ENCODE measurements at regions not wholly inside any gene's neighbourhood (a gene's known extent, or its start where the extent isn't known, plus 50 kb on each side); places are given as distances from the start of the nearest gene placed in this dataset.

GRCh38 chr6:108744996-108745395 lies 103.2 kb upstream of the ARMC2 start:
- no peaks in the 10 kb centered on the region for H3K9me3 ChIP-seq
- no peak for TF ChIP-seq CTCF (IDR thresholded peaks at IDR 0.05; ENCODE audit: low read depth, low read length)
- no peaks in the 10 kb centered on the region for H3K4me1 ChIP-seq
- no peak overlapping the region for H3K4me3 ChIP-seq (ENCODE audit: low read depth, low read length)
- no peaks in the 10 kb centered on the region for H3K36me3 ChIP-seq
- DNase-seq: no peak
- H3K27me3 ChIP-seq: no peaks in the 10 kb centered on the region

- H3K4me1 ChIP-seq: no peaks in the 10 kb centered on the region
- no peaks in the 10 kb centered on the region for H3K9me3 ChIP-seq
- H3K4me3 ChIP-seq (ENCODE audit: low read depth, low read length): no peak overlapping the region
- no peaks in the 10 kb centered on the region for H3K27me3 ChIP-seq
- no peaks in the 10 kb centered on the region for H3K36me3 ChIP-seq
- no peak for DNase-seq
- TF ChIP-seq CTCF (IDR thresholded peaks at IDR 0.05; ENCODE audit: low read depth, low read length): no peak
These were observed 102.4 kb upstream of the ARMC2 start for GRCh38 chr6:108745664-108746336.

GRCh38 chr6:108746366-108746765 lies 101.9 kb upstream of the ARMC2 start:
- Histone ChIP-seq H3K36me3 (no peaks in the 10 kb centered on the region), H3K4me1 (no peaks in the 10 kb centered on the region), H3K27me3 (no peaks in the 10 kb centered on the region), H3K9me3 (no peaks in the 10 kb centered on the region), H3K4me3 (ENCODE audit: low read depth, low read length) (no peak overlapping the region)
- no peak for TF ChIP-seq CTCF (IDR thresholded peaks at IDR 0.05; ENCODE audit: low read depth, low read length)
- no peak for DNase-seq

DNA sequence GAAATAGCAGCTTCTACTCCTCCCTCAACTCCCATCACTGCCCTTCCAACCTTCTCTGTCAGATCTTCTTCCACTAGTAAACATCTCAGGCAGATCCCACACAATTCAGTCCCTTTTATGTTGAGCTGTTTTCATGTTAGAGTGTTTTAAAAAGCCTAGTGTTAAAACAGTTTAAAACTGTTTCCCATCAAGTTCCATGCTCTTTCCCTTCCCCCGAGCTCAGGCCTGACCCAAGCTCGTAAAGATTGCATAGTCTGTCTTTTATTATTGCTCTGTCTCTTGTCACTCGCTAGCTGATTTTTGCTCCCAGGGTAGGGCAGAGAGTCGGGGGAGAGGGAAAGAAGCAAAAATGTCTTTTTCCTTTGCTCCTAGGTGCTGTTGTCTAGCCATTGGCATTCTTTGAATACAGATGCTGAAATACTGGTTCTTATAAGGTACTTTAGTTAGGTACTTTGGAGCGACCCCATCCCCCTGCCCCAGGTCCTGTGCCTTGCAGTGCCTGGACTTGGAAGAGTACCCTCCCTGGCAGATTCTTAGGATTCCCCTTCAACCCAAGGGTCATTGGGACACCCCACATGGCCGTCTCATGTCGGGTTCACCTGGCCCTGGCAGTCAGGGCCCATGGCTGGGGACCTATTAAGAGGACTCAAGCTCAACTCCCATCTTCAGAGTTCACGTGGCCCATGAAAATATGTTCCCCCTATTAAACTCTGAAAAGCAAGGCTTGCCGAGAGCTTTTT lies 101.2 kb upstream of the ARMC2 start:
- no peaks in the 10 kb centered on the region for H3K27me3 ChIP-seq
- TF ChIP-seq CTCF (IDR thresholded peaks at IDR 0.05; ENCODE audit: low read depth, low read length): no peak

GRCh38 chr6:108748055-108748454 lies 100.2 kb upstream of the ARMC2 start:
- Histone ChIP-seq H3K4me3 (ENCODE audit: low read depth, low read length) (no peak overlapping the region), H3K9me3 (no peaks in the 10 kb centered on the region; the same call in 1 of the 2 replicates), H3K27me3 (no peaks in the 10 kb centered on the region), H3K36me3 (no peaks in the 10 kb centered on the region), H3K4me1 (peaks cover 4% of the 10 kb centered on the region; the same call in 1 of the 2 replicates)
- TF ChIP-seq CTCF (IDR thresholded peaks at IDR 0.05; ENCODE audit: low read depth, low read length): no peak
- no peak for DNase-seq

More for the DNA sequence above, 101.2 kb upstream of the ARMC2 start:
- no peaks in the 10 kb centered on the region for H3K36me3 ChIP-seq
- H3K9me3 ChIP-seq: no peaks in the 10 kb centered on the region
- H3K4me3 ChIP-seq (ENCODE audit: low read depth, low read length): no peak overlapping the region
- DNase-seq: no peak
- H3K4me1 ChIP-seq: no peaks in the 10 kb centered on the region

DNA sequence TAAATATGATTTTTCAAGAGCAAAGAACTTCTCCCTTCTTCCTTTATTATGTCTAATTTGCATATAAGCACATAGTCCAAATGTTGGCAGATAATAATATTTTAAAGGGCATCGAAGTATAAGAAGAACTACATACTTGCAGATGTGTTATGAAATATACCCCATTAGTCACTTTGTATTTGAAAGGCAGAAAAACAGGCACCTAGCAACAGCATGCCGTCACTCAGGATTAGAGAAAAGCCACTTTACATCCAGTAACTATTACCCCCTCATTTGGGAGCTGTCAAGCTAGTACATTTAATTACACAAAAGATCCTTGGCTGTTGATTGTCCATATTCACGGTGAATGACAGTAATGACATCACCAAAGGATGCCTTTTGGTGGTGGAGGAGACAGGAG lies 99.3 kb upstream of the ARMC2 start:
- Histone ChIP-seq H3K36me3 (no peaks in the 10 kb centered on the region), H3K4me1 (peaks cover 4% of the 10 kb centered on the region; the same call in 1 of the 2 replicates), H3K27me3 (no peaks in the 10 kb centered on the region), H3K9me3 (no peaks in the 10 kb centered on the region; the same call in 1 of the 2 replicates), H3K4me3 (ENCODE audit: low read depth, low read length) (no peak overlapping the region)
- TF ChIP-seq CTCF (IDR thresholded peaks at IDR 0.05; ENCODE audit: low read depth, low read length): no peak
- no peak for DNase-seq

Data from BE2C (cell line).